ENCODE measurements at regions not wholly inside any gene's neighbourhood (a gene's known extent, or its start where the extent isn't known, plus 50 kb on each side); places are given as distances from the start of the nearest gene placed in this dataset.

DNA sequence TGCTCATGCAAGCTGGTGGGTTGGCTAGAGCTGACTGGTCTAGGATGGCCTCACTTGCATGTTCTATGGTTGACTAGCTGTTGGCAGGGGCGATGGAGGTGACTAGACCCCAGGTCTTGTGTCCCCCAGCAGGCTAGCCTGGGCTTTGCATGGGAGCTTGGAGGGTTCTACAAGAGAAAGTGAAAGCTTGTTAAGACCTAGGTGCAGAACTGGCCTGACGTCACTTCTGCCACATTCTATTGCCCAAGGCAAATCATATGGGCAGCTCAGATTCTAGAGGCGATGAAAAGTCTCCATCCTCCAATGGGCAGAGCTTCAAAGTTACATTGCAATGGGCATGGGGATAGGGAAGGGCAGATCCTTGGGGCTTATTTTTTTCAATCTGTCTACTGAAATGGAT is 170.9 kb downstream of the MIAT start:
- Histone ChIP-seq H3K27me3 (no peaks in the 10 kb centered on the region), H3K9me3 (no peaks in the 10 kb centered on the region), H3K4me3 (replicated peaks in 1 of 3) (no peak overlapping the region), H3K4me1 (no peaks in the 10 kb centered on the region), H3K27ac (no peak overlapping the region), H3K36me3 (no peaks in the 10 kb centered on the region)
- no peak for DNase-seq
- no peak for TF ChIP-seq POLR2A (IDR thresholded peaks at IDR 0.05)
- TF ChIP-seq, protein P1, sequence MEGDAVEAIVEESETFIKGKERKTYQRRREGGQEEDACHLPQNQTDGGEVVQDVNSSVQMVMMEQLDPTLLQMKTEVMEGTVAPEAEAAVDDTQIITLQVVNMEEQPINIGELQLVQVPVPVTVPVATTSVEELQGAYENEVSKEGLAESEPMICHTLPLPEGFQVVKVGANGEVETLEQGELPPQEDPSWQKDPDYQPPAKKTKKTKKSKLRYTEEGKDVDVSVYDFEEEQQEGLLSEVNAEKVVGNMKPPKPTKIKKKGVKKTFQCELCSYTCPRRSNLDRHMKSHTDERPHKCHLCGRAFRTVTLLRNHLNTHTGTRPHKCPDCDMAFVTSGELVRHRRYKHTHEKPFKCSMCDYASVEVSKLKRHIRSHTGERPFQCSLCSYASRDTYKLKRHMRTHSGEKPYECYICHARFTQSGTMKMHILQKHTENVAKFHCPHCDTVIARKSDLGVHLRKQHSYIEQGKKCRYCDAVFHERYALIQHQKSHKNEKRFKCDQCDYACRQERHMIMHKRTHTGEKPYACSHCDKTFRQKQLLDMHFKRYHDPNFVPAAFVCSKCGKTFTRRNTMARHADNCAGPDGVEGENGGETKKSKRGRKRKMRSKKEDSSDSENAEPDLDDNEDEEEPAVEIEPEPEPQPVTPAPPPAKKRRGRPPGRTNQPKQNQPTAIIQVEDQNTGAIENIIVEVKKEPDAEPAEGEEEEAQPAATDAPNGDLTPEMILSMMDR (IDR thresholded peaks at IDR 0.05): no peak
- intact Hi-C loops (cut with DNase I): no loop called here
- WGBS, 2 donors: 91 to 95% methylated on average over 3 of the region's 3 CpGs

DNA sequence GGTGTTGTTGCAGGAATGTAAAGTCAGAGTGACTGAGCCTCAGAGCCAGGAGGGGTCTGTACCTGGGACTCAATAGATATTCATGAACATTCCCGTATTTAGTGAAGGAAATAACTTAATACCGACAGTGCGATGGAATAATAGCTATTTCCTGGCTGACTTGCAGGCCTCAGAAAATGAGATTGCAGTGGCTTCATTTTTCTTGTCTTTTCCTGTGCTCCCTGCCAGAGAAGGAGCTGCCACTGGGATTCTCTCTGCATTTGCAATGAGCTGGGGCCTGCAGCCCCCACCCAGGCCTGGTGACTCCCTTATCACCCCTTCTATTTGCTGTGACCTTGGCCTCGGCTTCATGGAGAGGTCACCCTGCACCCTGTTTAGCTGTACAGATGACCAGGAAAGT is 173.4 kb downstream of the MIAT start:
- Histone ChIP-seq H3K27me3 (no peaks in the 10 kb centered on the region), H3K27ac (no peak overlapping the region), H3K9me3 (no peaks in the 10 kb centered on the region), H3K36me3 (no peaks in the 10 kb centered on the region), H3K4me3 (replicated peaks in 1 of 3) (no peak overlapping the region), H3K4me1 (no peaks in the 10 kb centered on the region)
- DNase-seq: no peak
- WGBS, 2 donors: 69 to 84% methylated on average over 4 of the region's 4 CpGs
- intact Hi-C loops (cut with DNase I): no loop called here
- no peak for TF ChIP-seq POLR2A (IDR thresholded peaks at IDR 0.05)
- TF ChIP-seq, protein P1 (IDR thresholded peaks at IDR 0.05): no peak

DNA sequence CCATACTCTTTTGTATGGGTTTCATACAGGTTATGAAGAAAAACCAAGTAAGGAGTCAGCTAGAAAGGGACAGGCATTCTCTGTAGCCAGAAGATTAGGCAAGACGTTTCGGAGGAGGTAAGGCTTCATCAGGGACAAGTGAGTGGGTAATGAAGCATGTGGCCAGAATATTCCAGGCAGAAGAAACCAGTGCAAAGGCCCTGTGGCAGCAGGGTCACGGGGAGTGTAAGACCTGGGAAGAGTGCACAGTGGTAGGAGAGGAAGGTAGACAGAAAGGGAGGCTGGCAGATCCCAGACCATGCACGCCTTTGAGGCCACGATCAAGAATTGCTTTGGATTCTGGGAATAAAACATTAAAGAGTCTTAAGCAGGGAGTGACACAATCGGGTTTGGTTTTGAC is 177.6 kb downstream of the MIAT start:
- no peak for TF ChIP-seq POLR2A (IDR thresholded peaks at IDR 0.05)
- TF ChIP-seq, protein P1 (IDR thresholded peaks at IDR 0.05): no peak
- WGBS, 2 donors: 87 to 89% methylated on average over 6 of the region's 6 CpGs

DNA sequence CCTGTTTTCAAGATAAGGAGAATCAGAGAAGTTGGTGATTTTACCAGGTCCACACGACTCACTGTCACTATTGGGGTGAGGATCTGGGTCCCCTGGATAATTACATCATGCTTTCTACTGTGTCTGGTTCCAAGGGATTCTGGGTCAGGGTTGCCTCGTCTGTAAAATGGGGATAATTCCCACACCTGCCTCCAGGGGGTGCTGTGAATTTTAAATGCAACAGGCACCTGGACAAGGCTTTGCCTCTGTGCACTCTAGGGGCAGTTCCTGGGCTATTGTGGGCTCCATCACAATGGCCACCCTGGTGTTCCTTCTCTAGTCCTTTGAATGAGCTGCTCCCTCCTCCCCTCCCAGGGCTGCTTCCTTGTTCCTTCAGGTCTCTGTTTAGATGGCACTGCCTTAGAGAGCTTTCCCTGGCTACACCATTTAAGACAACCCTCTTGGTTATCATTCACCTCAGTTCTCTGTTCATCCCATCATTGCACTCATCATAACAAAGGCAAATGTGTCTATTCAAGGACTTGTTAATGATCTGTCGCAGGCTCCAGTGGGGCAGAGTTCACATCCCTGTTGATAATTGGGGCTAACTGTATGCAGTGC is 178.6 kb downstream of the MIAT start:
- no peaks in the 10 kb centered on the region for H3K9me3 ChIP-seq

More for the DNA sequence above, 177.6 kb downstream of the MIAT start:
- H3K36me3 ChIP-seq: no peaks in the 10 kb centered on the region
- no peaks in the 10 kb centered on the region for H3K4me1 ChIP-seq
- no peak for DNase-seq
- no peak overlapping the region for H3K27ac ChIP-seq
- intact Hi-C loops (cut with DNase I): no loop called here
- H3K4me3 ChIP-seq (replicated peaks in 1 of 3): no peak overlapping the region
- no peaks in the 10 kb centered on the region for H3K27me3 ChIP-seq
- no peaks in the 10 kb centered on the region for H3K9me3 ChIP-seq

DNA sequence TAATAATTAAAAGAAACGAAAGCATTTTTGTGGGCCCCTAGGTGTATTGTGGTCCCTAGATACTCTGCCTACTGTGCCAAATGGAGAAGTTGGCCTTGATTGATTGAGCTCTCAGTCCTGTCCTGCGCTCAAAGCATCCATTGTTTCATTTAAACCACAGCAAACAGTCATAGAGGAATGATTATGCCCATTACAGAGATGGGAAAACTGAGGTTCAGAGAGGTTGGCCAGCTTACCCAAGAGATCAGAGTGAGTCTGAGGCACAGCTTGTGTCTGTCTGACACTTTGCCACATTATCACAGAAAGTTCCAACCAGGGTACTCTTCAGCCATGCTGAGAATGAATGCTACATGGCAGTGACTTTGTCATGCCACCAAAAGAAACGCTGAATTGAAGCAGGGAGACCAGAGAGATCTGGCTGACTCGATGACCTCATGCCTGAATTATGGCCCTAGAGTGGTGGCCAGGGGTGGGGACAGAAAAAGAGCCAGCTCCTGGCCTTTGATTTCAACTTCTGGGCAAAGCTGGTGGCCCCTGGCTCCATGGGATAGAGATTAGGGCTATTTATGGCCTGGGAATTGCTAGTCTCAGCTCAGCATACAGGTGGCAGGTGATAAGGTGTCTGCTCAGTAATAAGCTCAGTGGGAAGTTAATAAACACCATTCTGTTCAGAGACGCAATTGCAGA is 180.5 kb downstream of the MIAT start:
- intact Hi-C loops (cut with DNase I): no loop called here
- no peak for TF ChIP-seq POLR2A (IDR thresholded peaks at IDR 0.05)
- TF ChIP-seq, protein P1 (IDR thresholded peaks at IDR 0.05): no peak
- H3K4me3 ChIP-seq (replicated peaks in 1 of 3): no peak overlapping the region
- no peaks in the 10 kb centered on the region for H3K9me3 ChIP-seq
- no peak overlapping the region for H3K27ac ChIP-seq
- DNase-seq: no peak
- H3K27me3 ChIP-seq: no peaks in the 10 kb centered on the region
- H3K36me3 ChIP-seq: no peaks in the 10 kb centered on the region
- no peaks in the 10 kb centered on the region for H3K4me1 ChIP-seq
- 52 to 58% methylated on average over 4 to 5 of the region's 5 CpGs for WGBS, 2 donors

More for the DNA sequence above, 178.6 kb downstream of the MIAT start:
- DNase-seq: peak; percentile 24 to 44
- no peak for TF ChIP-seq POLR2A (IDR thresholded peaks at IDR 0.05)
- TF ChIP-seq, protein P1 (IDR thresholded peaks at IDR 0.05): peak in 5 of 6 experiments; percentile 29 to 47 (median 43)
- H3K27ac ChIP-seq: no peak overlapping the region
- WGBS, 2 donors: 36 to 37% methylated on average over 3 of the region's 3 CpGs
- H3K4me3 ChIP-seq (replicated peaks in 1 of 3): no peak overlapping the region
- intact Hi-C loops (cut with DNase I): no loop called here
- H3K36me3 ChIP-seq: no peaks in the 10 kb centered on the region
- no peaks in the 10 kb centered on the region for H3K27me3 ChIP-seq
- no peaks in the 10 kb centered on the region for H3K4me1 ChIP-seq
